CD4-positive, alpha-beta T cell treated with Interleukin-15 for 4 hours (primary cell): ENCODE measurements at regions not wholly inside any gene's neighbourhood (a gene's known extent, or its start where the extent isn't known, plus 50 kb on each side); places are given as distances from the start of the nearest gene placed in this dataset.

Source experiments
- DNase-seq: peaks from one replicate; pipeline ENCODE4 v3.0.0-alpha.2; 2020; ENCODE audit warnings: low spot score

DNA sequence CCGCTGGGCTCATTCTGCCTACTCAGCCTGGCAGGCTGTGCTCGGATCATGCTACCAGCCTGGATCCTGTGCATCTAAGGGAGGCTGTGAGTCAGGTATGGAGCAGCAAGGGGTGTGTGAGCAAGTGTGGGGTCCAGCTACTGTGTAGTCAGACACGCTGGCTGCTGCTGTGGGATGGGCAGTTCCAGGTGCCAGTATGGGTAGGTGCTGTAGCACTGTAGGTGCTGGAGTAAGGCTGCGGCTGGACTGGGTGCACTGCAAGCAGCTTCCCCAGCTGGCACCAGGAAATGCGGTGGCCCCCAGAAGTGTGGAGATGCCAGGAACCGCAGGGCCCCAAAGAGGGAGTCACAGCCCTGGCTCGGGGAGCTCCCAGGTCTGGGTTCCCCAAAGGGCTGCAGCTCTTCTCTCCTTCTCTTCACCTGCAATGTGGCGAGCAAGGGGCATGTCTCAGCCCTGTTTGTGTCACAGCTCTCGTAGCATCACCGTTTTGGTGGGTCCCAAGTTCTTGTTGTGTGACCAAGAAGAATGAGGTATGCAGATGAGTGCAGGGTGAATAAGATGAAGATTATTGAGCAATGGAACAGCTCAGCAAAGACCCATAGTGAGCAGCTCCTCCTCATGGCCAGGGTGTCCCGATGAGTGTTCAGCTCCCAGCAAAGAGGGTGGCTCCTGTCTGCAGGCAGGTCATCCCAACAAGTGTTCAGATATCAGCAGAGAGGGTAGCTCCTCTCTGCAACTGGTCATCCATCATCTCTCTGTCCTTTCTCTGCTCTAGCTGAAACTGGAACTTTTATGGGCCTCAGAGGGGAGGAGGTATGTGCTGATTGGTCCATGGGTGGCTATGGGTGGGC is 462.9 kb downstream of the TBC1D22A start:
- no peak for DNase-seq
